GM21526 (cell line): ENCODE measurements at regions not wholly inside any gene's neighbourhood (a gene's known extent, or its start where the extent isn't known, plus 50 kb on each side); places are given as distances from the start of the nearest gene placed in this dataset.
"Not testable (repeated sequence)": the region's sequence is repeated elsewhere in the genome, so short reads cannot be mapped to it uniquely, and the experiment has no call there.

Source experiments
- ATAC-seq: cut with Tn5 transposase; IDR thresholded peaks from one replicate; pipeline ENCODE4 v1.9.1; 2021; ENCODE audit warnings: moderate library complexity; ENCODE audit not compliant: unreplicated experiment, low FRiP score

- no peak for ATAC-seq
Observed at GRCh38 chr5:34416501-34417008, 239.6 kb upstream of the RAI14 start.

DNA sequence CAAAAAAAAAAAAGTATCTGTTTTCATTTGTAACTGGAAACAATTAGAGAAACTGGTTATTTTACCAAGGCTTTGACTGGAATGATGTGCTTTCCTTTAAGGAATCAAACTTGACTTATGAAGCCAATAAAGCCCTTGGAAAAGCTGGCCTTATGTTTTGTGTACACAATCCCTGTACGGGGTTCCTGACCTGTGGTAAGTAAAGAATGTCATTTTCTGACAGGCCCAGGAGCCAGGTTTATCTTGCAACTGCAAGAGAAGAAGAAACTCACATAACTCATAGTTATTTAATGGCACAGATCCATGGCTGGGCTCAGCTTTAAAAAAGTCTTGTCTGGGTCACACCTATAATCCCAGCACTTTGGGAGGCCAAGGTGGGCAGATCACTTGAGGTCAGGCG, 235.9 kb upstream of the RAI14 start:
- not testable (repeated sequence) for ATAC-seq

DNA sequence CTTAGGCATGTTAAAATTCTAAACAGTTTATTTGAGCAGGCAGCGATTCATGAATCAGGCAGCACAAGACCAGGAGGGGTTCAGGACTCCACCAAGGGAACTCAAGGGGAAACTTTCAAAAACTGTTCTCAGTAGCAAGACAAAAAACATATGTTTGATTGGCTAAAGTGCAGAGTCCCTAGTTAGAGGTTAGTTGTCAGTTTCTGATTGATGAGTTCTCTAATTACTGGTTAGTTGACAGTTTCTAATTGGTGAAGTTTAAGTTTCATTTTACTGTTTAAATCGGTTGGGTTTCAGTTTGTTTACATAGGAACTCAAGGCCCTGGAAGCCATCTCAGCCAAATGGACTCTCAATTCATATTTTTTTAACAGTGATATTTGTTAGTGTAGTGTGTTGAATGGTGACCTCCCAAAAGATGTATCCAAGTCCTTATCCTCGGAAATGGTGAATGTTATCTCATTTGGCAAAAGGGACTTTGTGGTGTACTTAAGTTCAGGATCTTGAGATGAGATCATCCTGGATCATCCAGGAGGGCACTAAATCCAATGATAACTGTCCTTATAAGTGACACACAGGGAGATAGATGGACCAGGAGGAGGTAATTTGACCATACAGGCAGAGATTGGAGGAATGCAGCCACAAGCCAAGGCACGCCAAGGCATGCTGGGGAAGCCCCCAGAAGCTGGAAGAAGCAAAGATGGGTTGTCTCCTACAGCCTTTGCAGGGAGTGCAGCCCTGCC, 219.2 kb upstream of the RAI14 start:
- no peak for ATAC-seq

DNA sequence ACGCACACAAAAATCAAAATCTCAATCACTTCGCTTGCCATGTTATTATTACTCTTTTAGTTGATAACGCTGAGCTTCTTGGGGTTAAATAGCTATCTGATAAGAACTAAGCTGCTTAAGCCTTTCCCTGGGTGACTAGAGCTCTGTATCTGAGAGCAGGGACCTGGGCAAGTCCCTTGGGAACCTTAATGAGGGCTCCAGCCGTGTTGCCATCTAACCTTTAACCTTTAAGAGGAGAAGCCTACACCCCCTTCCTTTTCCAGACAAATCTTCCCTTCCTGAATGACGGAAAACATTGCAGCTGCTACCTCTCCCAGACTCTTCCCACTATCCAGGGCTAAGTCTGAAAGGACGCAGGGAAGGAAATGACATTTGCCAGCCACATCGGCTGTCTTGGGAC, 216.5 kb upstream of the RAI14 start:
- ATAC-seq = no peak

GRCh38 chr5:34441767-34442166, 214.4 kb upstream of the RAI14 start:
- not testable (repeated sequence) for ATAC-seq

GRCh38 chr5:34447424-34447823, 208.7 kb upstream of the RAI14 start:
- ATAC-seq = no peak

DNA sequence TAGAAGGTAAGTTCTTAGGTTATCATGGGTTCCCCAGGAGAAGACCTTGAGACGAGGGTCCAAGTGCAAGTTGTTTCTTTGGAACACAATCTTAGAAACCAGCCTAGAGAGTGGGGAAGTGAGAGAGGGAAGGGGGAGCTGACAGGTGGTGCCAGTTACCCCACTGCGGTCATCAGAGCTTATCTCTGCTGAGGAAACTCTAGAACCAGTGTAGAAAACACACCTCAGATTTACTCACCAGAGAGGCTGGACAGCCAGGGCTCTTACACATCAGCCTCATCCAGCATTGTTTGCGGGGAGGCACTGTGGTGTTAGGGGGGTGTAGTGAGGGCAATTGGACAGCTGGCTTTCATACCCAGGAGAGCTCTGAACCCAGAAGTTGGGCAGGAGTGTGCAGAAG, 206.5 kb upstream of the RAI14 start:
- ATAC-seq = no peak

- ATAC-seq = no peak
Observed at GRCh38 chr5:34450338-34450737, 205.8 kb upstream of the RAI14 start.

- no peak for ATAC-seq
Observed at GRCh38 chr5:34452170-34452828, 203.8 kb upstream of the RAI14 start.

GRCh38 chr5:34455098-34455497, 201.0 kb upstream of the RAI14 start:
- ATAC-seq = no peak

- ATAC-seq = no peak
Observed at GRCh38 chr5:34459908-34460307, 196.2 kb upstream of the RAI14 start.

DNA sequence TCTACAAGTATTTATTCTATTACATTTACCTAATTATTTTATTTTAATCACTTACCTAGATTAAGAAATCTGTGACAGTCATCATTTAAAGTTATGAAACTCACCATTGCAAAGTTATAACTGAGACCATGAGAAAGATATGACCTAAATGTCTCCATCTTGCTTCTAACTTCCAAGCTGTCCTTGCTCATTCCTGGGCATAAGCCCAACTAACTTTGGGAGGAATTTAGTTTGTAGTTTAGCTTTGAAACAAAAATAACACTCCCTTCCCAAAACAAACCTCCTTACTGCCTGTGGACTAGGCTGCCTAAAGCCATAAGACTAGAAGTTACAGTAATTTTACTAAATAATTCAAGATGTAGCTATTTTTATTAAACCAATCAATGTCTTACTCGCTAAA, 195.6 kb upstream of the RAI14 start:
- ATAC-seq = no peak

DNA sequence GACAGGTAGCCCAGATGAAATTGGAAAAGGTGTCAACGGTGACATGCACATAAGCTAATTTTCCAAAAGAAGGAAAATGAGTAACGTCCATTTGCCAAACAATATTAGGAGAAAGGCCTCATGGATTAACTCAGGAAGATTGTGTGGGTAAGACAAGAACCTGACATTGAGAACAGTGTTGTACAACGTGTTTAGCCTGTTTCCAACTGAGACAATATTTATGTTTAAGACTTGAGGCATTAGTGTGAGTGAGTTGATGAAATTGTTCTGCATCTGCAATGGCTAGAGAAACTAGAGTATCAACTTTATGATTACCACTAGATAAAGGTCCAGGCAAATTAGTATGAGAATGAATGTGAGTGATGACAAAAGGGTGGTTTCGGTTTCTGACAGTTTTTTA, 191.3 kb upstream of the RAI14 start:
- no peak for ATAC-seq

- ATAC-seq = not testable (repeated sequence)
Observed at GRCh38 chr5:34465301-34465700, 190.8 kb upstream of the RAI14 start.

- not testable (repeated sequence) for ATAC-seq
Observed at GRCh38 chr5:34466519-34467388, 189.4 kb upstream of the RAI14 start.

DNA sequence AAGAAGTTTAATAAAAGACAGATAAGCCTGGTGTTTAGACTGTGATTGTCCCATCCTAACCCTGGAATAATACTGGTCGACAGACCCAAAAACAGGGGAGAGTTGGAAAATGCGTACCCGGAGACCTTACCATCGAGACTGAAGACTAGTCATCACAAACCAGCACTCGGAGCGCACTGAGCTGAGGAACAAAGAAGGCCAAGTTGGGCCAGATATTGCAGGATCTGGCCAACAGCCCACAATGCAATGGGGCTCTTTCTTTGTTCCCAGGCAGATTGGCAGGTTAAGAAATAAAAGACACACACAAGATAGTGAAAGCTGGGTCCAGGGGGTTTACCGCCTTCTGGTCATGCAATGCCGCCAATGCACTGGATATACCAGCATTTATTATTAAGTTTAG, 188.7 kb upstream of the RAI14 start:
- no peak for ATAC-seq

GRCh38 chr5:34467984-34468383, 188.1 kb upstream of the RAI14 start:
- ATAC-seq = not testable (repeated sequence)

GRCh38 chr5:34469971-34470370, 186.2 kb upstream of the RAI14 start:
- ATAC-seq = no peak

- no peak for ATAC-seq
Observed at GRCh38 chr5:34474573-34475021, 181.5 kb upstream of the RAI14 start.

- ATAC-seq = no peak
Observed at GRCh38 chr5:34475249-34475966, 180.7 kb upstream of the RAI14 start.
